Upper lobe of right lung (tissue), 1 donor: ENCODE measurements at regions not wholly inside any gene's neighbourhood (a gene's known extent, or its start where the extent isn't known, plus 50 kb on each side); places are given as distances from the start of the nearest gene placed in this dataset.

Experiments used
- ATAC-seq: fragments of 200-7000 bp; cut with Tn5 transposase; one replicate; pipeline ENCODE4 v1.9.1; 2020; ENCODE audit warnings: mild to moderate bottlenecking, moderate library complexity
- DNase-seq: peaks from one replicate; pipeline ENCODE4 v3.0.0-alpha.2; 2020
- H3K27ac ChIP-seq: fragments of 200-600 bp; one replicate; pipeline ENCODE4 v1.8.0; 2022
- H3K27me3 ChIP-seq: fragments of 200-600 bp; one replicate; pipeline ENCODE4 v1.8.0; 2022; ENCODE audit warnings: mild to moderate bottlenecking
- H3K36me3 ChIP-seq: fragments of 200-600 bp; one replicate; pipeline ENCODE4 v1.8.0; 2022
- H3K4me1 ChIP-seq: fragments of 200-600 bp; one replicate; pipeline ENCODE4 v1.8.0; 2022
- H3K4me3 ChIP-seq: fragments of 200-600 bp; one replicate; pipeline ENCODE4 v1.8.0; 2022; ENCODE audit warnings: mild to moderate bottlenecking
- H3K9me3 ChIP-seq: fragments of 200-600 bp; one replicate; pipeline ENCODE4 v1.8.0; 2022
- intact Hi-C: fragments of 100-400 bp; cut with DNase I; formaldehyde crosslinking; loops from one replicate; pipeline ENCODE4 v1.11.0; 2022
- TF ChIP-seq, protein P1 (sequence below): fragments of 200-600 bp; IDR thresholded peaks from one replicate; pipeline ENCODE4 v1.8.0; 2022; ENCODE audit warnings: antibody characterized with exemption
- donor health status: DM: no; HTN: yes; CAD: no; lungs with severe emphysema.

- Histone ChIP-seq H3K4me1 (no peaks in the 10 kb centered on the region), H3K9me3 (no peaks in the 10 kb centered on the region), H3K4me3 (no peak overlapping the region), H3K27me3 (no peaks in the 10 kb centered on the region), H3K27ac (no peak overlapping the region), H3K36me3 (no peaks in the 10 kb centered on the region)
- DNase-seq (no peak), ATAC-seq (no peak)
- TF ChIP-seq, protein P1, sequence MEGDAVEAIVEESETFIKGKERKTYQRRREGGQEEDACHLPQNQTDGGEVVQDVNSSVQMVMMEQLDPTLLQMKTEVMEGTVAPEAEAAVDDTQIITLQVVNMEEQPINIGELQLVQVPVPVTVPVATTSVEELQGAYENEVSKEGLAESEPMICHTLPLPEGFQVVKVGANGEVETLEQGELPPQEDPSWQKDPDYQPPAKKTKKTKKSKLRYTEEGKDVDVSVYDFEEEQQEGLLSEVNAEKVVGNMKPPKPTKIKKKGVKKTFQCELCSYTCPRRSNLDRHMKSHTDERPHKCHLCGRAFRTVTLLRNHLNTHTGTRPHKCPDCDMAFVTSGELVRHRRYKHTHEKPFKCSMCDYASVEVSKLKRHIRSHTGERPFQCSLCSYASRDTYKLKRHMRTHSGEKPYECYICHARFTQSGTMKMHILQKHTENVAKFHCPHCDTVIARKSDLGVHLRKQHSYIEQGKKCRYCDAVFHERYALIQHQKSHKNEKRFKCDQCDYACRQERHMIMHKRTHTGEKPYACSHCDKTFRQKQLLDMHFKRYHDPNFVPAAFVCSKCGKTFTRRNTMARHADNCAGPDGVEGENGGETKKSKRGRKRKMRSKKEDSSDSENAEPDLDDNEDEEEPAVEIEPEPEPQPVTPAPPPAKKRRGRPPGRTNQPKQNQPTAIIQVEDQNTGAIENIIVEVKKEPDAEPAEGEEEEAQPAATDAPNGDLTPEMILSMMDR: no peak
- intact Hi-C loops: loop anchor here (2.0 kb wide), 1 partner anchor 329 kb away; the partner anchor contains the start of gene SNX18
Measured at GRCh38 chr5:54845567-54845941, 139.8 kb downstream of the ESM1 start.

DNA sequence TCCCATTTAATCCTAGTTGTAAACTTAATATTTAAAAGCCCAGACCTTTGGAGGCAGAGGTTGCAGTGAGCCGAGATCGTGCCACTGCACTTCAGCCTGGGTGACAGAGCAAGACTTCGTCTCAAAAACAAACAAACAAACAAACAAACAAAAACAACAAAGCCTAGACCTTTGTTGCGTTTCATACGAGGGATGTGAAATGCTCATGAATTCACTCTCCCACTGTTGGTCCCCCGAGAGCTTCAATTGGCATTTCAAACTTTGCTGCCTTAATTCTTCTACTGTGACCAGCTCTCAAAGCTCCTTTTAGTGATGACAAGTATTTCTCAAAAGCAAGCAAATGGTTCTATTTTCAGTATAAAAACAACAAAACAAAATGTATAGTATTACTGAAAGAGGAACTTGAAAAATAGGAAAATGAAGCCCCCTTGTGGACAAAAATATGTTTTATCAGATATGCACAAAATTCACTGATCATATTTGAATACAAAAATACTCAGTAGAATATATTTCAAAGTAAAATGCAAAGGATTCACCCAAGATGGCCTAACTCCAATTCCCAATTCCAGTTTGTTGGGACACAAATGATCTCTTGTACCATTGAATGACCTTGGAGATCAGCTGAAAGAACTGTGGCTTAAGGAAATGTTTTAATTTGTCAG is 140.4 kb downstream of the ESM1 start:
- intact Hi-C loops: loop anchor here (2.0 kb wide), 1 partner anchor 328 kb away; the partner anchor contains the start of gene SNX18
- peak; percentile 43 for ATAC-seq
- peak overlapping the region; percentile 29 for H3K4me3 ChIP-seq

GRCh38 chr5:54844266-54844665 is 141.1 kb downstream of the ESM1 start:
- Histone ChIP-seq H3K36me3 (no peaks in the 10 kb centered on the region), H3K27ac (no peak overlapping the region)
- intact Hi-C loops: loop anchor here (2.0 kb wide), 1 partner anchor 327 kb away; the partner anchor contains the start of gene SNX18

More for the DNA sequence above, 140.4 kb downstream of the ESM1 start:
- Histone ChIP-seq H3K27me3 (no peaks in the 10 kb centered on the region), H3K9me3 (no peaks in the 10 kb centered on the region), H3K4me1 (no peaks in the 10 kb centered on the region), H3K27ac (no peak overlapping the region), H3K36me3 (no peaks in the 10 kb centered on the region)
- TF ChIP-seq, protein P1: peak; percentile 73
- no peak for DNase-seq

GRCh38 chr5:54841481-54841880 is 143.9 kb downstream of the ESM1 start:
- Histone ChIP-seq H3K27me3 (no peaks in the 10 kb centered on the region), H3K36me3 (no peaks in the 10 kb centered on the region), H3K9me3 (no peaks in the 10 kb centered on the region), H3K4me1 (no peaks in the 10 kb centered on the region), H3K4me3 (no peak overlapping the region), H3K27ac (no peak overlapping the region)
- intact Hi-C loops: no loop called here
- TF ChIP-seq, protein P1: no peak
- no peak for DNase-seq
- no peak for ATAC-seq

More at GRCh38 chr5:54844266-54844665, 141.1 kb downstream of the ESM1 start:
- H3K4me1 ChIP-seq: no peaks in the 10 kb centered on the region
- DNase-seq: no peak
- H3K4me3 ChIP-seq: no peak overlapping the region
- TF ChIP-seq, protein P1: no peak
- no peak for ATAC-seq
- H3K9me3 ChIP-seq: no peaks in the 10 kb centered on the region
- H3K27me3 ChIP-seq: no peaks in the 10 kb centered on the region

- Histone ChIP-seq H3K4me3 (no peak overlapping the region), H3K36me3 (no peaks in the 10 kb centered on the region), H3K9me3 (no peaks in the 10 kb centered on the region), H3K4me1 (peaks cover 7% of the 10 kb centered on the region), H3K27ac (no peak overlapping the region), H3K27me3 (no peaks in the 10 kb centered on the region)
- TF ChIP-seq, protein P1: no peak
- intact Hi-C loops: no loop called here
- ATAC-seq: no peak
- no peak for DNase-seq
Measured at GRCh38 chr5:54838843-54839242, 146.6 kb downstream of the ESM1 start.
